Activated CD8-positive, alpha-beta memory T cell treated with anti-CD3 and anti-CD28 coated beads, Interleukin-2, amount 10 ng/mL, durations not matched to agents 7 days and 5 days (primary cell): ENCODE measurements at regions not wholly inside any gene's neighbourhood (a gene's known extent, or its start where the extent isn't known, plus 50 kb on each side); places are given as distances from the start of the nearest gene placed in this dataset.

ENCODE experiments used
- ATAC-seq: fragments of 150-1000 bp; cut with Tn5 transposase; one replicate; pipeline ENCODE4 v1.10.0; 2021; ENCODE audit warnings: moderate library complexity
- CTCF ChIA-PET: fragments of 350-600 bp; sonication (Branson Sonifier 250); formaldehyde crosslinking; loops from one replicate; lab custom pipeline; 2021; ENCODE audit warnings: antibody characterized with exemption; lab: Charles Lee
- DNase-seq: peaks from one replicate; pipeline ENCODE4 v3.0.0-alpha.2; 2020
- H3K27ac Mint-ChIP-seq: one replicate; pipeline ENCODE4 v1.8.0; 2021; ENCODE audit warnings: mild to moderate bottlenecking, mixed read lengths
- H3K27me3 Mint-ChIP-seq: one replicate; pipeline ENCODE4 v1.8.0; 2021; ENCODE audit warnings: mixed read lengths
- H3K36me3 Mint-ChIP-seq: one replicate; pipeline ENCODE4 v1.8.0; 2021; ENCODE audit warnings: mild to moderate bottlenecking, mixed read lengths
- H3K4me1 Mint-ChIP-seq: one replicate; pipeline ENCODE4 v1.8.0; 2021; ENCODE audit warnings: mixed read lengths
- H3K4me3 Mint-ChIP-seq: one replicate; pipeline ENCODE4 v1.8.0; 2021; ENCODE audit warnings: mild to moderate bottlenecking, moderate library complexity, mixed read lengths
- H3K9me3 Mint-ChIP-seq: one replicate; pipeline ENCODE4 v1.8.0; 2022; ENCODE audit warnings: low read depth, mixed read lengths

DNA sequence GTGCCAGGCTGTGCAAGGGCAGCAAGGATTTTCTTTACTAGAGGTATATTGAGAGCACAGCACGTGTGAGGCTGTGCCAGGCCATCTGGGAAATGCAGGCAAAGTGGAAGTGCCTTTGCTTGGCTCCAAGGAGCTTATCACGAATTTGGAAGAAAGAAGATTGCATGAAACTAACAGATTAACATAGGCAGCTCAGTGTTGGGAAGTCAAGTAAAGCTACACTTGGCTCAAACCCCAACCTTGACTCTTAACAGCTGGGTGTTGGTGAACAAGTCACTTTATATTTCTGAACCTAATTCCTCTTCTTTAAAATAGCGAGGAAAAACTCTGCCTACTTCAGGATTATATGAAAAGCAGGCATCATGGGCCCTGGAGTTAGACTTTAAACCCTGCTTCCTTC lies 105.2 kb downstream of the PLCE1 start:
- CTCF ChIA-PET, result no interaction called here
- Mint-ChIP-seq H3K4me1 (peaks cover 4% of the 10 kb centered on the region), H3K4me3 (no peak overlapping the region), H3K36me3 (no peaks in the 10 kb centered on the region), H3K27me3 (peaks cover 24% of the 10 kb centered on the region), H3K9me3 (no peaks in the 10 kb centered on the region), H3K27ac (no peak overlapping the region)
- DNase-seq, result no peak
- no peak for ATAC-seq

DNA sequence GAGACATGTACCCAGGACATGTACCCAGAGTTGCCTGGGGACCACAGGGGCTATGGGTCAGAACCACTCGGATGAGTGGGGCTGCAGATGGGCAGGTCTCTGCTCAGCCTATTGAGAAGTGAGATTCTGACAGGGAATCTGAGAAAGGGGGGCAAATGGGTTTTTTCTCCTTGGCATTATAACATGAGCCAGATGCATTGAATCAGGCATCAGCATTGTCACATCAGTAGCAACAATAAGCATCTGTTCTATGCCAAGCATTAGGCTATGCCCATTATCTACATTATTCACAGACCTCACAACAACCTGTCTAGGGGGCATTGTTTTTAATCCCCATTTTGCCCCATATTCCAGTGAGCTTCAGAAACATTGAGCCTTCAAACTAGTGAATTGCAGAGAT lies 108.2 kb downstream of the PLCE1 start:
- Mint-ChIP-seq H3K9me3 (no peaks in the 10 kb centered on the region), H3K27ac (no peak overlapping the region), H3K4me1 (peaks cover 4% of the 10 kb centered on the region), H3K4me3 (no peak overlapping the region), H3K27me3 (peaks cover 21% of the 10 kb centered on the region), H3K36me3 (no peaks in the 10 kb centered on the region)
- CTCF ChIA-PET, result no interaction called here
- no peak for ATAC-seq
- DNase-seq, result no peak

DNA sequence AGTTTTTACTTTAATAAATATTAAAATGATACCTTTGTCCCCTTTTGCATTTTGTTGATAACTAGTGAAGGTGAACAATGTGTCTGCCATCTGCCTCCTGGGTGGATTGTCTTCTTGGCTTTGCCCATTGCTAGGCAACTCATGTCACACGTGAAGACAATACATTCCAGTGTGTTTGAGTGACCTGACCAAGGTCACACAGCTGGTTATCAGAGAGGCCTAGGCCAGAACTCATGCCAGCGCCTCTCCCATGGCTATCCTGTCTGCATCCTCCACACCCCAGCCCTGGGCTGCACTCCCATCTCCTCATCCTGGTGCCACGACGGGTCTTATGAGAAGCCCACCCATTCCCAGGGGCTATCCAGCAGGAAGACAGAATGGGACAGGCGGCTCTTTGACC lies 108.7 kb downstream of the PLCE1 start:
- Mint-ChIP-seq H3K9me3 (no peaks in the 10 kb centered on the region), H3K4me3 (no peak overlapping the region), H3K36me3 (no peaks in the 10 kb centered on the region), H3K4me1 (peaks cover 4% of the 10 kb centered on the region), H3K27me3 (peaks cover 21% of the 10 kb centered on the region), H3K27ac (no peak overlapping the region)
- ATAC-seq (no peak), DNase-seq (no peak)
- CTCF ChIA-PET, result no interaction called here

DNA sequence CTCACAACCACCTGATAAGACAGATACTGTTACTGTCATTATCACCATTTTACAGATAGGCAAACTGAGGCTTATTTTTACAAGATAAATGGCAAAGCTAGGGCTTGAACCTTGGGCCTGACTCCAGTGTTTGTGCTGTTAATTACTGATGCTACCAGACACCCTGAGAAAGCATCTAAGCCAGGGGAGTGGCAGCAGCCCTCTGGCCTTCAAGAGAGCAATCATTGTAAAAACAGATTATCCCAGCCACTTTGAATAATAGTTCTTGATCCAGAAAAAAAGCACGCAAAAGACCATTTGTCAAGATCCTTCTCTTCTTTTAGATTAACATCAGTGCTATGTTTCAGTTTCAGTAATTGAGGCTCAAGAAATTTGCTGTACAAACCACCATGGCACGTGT lies 109.5 kb downstream of the PLCE1 start:
- Mint-ChIP-seq H3K4me1 (peaks cover 4% of the 10 kb centered on the region), H3K9me3 (no peaks in the 10 kb centered on the region), H3K36me3 (no peaks in the 10 kb centered on the region), H3K27ac (no peak overlapping the region), H3K4me3 (no peak overlapping the region), H3K27me3 (peaks cover 21% of the 10 kb centered on the region)
- DNase-seq, result no peak
- no peak for ATAC-seq
- CTCF ChIA-PET, result no interaction called here

DNA sequence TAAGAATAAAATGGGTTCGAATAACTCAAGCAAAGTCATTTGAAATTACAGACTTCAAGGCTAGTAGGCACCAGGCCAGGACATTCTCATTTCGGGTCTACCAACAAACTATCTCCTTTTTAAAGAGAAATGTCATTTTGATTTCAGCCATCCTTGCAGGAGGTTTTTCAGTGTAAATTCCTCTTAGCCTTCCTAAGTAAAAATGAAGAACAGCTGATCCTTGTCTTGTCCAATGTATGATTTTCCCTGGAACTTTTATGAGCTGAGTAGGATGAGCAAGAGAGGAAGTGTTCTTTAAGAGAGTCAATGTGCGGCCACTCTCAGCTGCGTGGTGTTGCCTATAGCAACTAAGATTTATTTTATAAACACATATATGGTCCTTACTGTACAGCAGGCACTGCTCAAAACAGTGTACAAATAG lies 110.1 kb downstream of the PLCE1 start:
- Mint-ChIP-seq H3K27ac (no peak overlapping the region), H3K4me3 (no peak overlapping the region), H3K9me3 (no peaks in the 10 kb centered on the region), H3K27me3 (peaks cover 18% of the 10 kb centered on the region), H3K36me3 (no peaks in the 10 kb centered on the region), H3K4me1 (peaks cover 4% of the 10 kb centered on the region)
- DNase-seq (no peak), ATAC-seq (no peak)
- CTCF ChIA-PET, result no interaction called here

DNA sequence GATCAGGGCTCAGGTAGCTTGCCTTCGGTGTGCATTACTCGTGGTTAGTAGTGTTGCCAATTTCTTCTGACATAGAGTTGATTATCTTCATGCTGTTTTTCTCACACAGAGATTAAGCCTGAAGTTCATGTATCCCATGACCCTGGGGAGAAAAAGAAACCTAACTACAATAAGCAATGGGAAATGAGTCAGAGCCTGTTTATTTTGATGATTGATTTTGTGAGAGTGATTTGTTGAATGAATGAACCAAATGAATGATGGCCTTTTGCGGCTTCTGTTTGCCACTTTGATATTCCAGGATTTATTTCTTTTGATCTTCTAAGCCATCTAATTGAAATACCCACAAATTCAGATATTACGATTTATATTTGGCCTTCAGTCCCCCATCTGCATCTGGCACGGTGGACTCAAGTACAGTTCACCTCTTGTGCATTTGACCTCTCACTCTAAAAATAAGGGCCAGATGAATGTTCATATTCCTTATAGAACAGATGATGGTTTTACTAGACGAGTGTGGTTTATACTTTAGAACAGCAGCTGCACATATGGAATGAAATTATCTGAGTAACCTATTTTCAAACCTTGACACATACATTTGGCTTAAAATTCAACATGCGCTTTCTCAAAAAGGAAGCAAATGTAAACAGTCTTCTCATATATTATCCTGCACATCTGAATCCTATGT lies 110.7 kb downstream of the PLCE1 start:
- no peak overlapping the region for H3K4me3 Mint-ChIP-seq
- DNase-seq (no peak), ATAC-seq (no peak)
- no peaks in the 10 kb centered on the region for H3K36me3 Mint-ChIP-seq
- no peaks in the 10 kb centered on the region for H3K9me3 Mint-ChIP-seq
- H3K27me3 Mint-ChIP-seq, result peaks cover 17% of the 10 kb centered on the region
- CTCF ChIA-PET, result no interaction called here
- peaks cover 4% of the 10 kb centered on the region for H3K4me1 Mint-ChIP-seq
- H3K27ac Mint-ChIP-seq, result no peak overlapping the region

DNA sequence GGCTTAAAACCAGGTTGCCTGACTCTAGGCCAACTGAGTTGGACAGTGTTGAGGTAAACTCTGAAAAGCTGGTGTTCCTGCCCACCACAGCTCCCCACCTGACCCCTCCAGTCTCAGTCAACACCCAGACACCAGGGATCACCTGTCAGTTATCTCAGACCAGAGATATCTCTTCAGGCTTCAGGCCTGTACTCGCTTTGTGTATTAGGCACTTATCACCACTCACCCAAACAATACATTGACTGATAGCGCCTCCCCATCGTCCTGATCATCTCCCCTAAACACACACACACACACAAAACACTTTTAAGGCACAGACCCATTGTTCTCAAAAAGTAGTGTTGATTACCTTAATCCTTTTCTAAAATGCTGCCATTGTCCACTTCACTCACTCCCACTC lies 111.5 kb downstream of the PLCE1 start:
- Mint-ChIP-seq H3K27me3 (peaks cover 17% of the 10 kb centered on the region), H3K36me3 (no peaks in the 10 kb centered on the region), H3K9me3 (no peaks in the 10 kb centered on the region), H3K4me1 (peaks cover 4% of the 10 kb centered on the region), H3K4me3 (no peak overlapping the region), H3K27ac (no peak overlapping the region)
- CTCF ChIA-PET, result no interaction called here
- no peak for DNase-seq
- ATAC-seq, result no peak

DNA sequence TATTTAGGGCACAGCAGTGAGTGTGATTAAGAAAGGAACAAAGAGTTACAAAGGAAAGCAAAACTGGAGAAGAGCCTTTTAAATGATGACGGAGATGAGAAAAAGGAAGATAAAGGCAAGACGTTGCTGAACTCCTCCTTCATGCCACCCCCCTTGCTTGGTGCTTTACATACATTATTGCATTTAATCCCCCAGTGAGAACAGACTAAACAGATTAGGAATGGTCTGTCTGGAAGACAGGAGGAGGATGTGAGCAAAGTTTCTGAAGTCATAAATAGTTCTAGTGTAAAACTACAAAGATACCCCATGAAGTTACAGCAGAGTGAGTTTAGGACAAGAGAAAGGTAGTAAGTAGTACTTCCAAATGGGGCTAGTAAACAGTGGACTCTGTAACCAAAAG lies 113.5 kb downstream of the PLCE1 start:
- CTCF ChIA-PET, result no interaction called here
- ATAC-seq (no peak), DNase-seq (no peak)
- no peaks in the 10 kb centered on the region for H3K9me3 Mint-ChIP-seq
- no peaks in the 10 kb centered on the region for H3K36me3 Mint-ChIP-seq
- H3K4me3 Mint-ChIP-seq, result no peak overlapping the region
- H3K27me3 Mint-ChIP-seq, result peaks cover 5% of the 10 kb centered on the region
- peaks cover 4% of the 10 kb centered on the region for H3K4me1 Mint-ChIP-seq
- no peak overlapping the region for H3K27ac Mint-ChIP-seq

DNA sequence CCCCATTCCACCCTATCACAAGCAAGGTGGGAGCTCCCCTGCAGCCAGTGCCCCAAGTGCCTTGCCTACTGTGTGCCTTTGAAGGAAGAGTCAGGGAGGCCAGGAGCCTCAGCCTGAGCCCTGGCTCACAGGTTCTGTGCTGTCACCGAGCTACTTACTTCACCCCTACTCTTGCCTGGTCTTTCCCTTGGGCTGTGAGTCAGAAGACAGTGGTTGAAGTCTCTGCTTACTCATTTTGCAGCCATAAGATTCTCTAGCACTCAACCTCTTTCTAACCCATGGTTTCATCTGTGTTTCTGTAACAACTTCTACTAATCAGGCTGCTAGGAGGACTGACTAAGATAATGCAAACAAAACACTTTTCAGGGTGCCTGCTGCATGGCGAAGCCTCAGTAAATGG lies 114.5 kb downstream of the PLCE1 start:
- H3K9me3 Mint-ChIP-seq, result no peaks in the 10 kb centered on the region
- no peaks in the 10 kb centered on the region for H3K36me3 Mint-ChIP-seq
- CTCF ChIA-PET, result no interaction called here
- H3K4me1 Mint-ChIP-seq, result peaks cover 2% of the 10 kb centered on the region
- ATAC-seq (peak; percentile 36), DNase-seq (no peak)
- H3K27me3 Mint-ChIP-seq, result peaks cover 5% of the 10 kb centered on the region
- H3K27ac Mint-ChIP-seq, result no peak overlapping the region
- no peak overlapping the region for H3K4me3 Mint-ChIP-seq

DNA sequence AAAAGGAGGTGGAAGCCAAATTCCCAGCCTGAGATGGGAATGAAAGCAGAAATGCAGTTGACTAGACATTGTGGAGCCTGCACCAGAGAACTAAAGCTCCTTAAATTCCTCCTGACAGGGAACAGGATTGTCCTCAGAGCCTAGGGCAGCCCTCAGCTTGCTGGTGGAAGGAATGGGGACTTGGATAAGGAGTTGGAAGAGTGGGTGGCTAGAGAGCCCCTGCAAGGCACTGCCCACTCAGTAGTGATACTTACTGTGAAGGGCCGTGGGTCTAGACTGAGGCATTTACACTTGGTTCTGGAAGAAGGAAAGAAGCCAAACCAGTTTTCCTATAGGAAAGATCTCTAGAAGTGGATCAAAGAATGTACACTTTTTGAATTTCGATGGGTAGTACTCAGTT lies 117.6 kb downstream of the PLCE1 start:
- no peak overlapping the region for H3K27ac Mint-ChIP-seq
- no peak for ATAC-seq
- DNase-seq, result no peak
- no peaks in the 10 kb centered on the region for H3K36me3 Mint-ChIP-seq
- H3K4me1 Mint-ChIP-seq, result no peaks in the 10 kb centered on the region
- H3K9me3 Mint-ChIP-seq, result no peaks in the 10 kb centered on the region
- no peak overlapping the region for H3K4me3 Mint-ChIP-seq
- CTCF ChIA-PET, result no interaction called here
- no peaks in the 10 kb centered on the region for H3K27me3 Mint-ChIP-seq

DNA sequence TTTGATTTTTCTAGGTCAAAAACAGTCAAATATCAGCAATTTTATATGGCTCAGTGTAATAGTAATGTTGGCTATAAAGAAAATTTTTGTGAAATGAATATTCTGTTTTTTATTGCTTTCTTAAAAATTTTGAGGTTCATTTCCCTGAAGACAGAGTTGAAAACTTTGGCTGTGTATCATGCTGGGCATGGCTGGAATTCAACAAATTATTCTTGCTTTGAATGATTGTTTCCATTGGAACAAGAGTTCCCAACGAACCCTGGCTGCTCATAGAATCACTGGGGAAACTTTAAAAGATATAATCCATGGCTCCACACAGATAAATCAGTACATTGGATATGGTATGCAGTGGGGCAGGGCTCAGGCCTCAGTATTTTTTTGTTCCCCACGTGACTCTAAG lies 118.6 kb downstream of the PLCE1 start:
- no peak overlapping the region for H3K4me3 Mint-ChIP-seq
- no peaks in the 10 kb centered on the region for H3K9me3 Mint-ChIP-seq
- ATAC-seq (no peak), DNase-seq (no peak)
- CTCF ChIA-PET, result no interaction called here
- H3K36me3 Mint-ChIP-seq, result no peaks in the 10 kb centered on the region
- no peaks in the 10 kb centered on the region for H3K27me3 Mint-ChIP-seq
- no peaks in the 10 kb centered on the region for H3K4me1 Mint-ChIP-seq
- H3K27ac Mint-ChIP-seq, result no peak overlapping the region

DNA sequence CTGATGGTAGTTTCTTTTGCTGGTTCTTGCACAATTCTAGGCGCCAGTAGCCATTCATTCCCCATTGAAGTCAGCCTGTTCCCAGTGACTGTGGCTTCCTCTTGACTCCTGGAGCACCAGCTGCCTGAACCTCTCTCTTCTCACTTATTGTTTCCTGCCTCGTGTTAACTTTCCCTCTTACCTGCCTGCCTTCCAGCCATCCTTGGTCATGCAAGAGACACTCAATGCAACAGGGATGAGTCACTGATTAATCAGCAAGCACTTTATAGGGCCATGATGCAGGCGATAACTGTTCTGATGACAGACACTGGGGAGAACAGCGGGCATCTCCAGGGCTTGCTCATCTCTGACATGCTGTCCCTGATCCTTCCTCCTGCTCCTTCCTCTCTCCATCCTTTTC lies 122.0 kb downstream of the PLCE1 start:
- DNase-seq (no peak), ATAC-seq (no peak)
- Mint-ChIP-seq H3K27ac (no peak overlapping the region), H3K36me3 (no peaks in the 10 kb centered on the region), H3K9me3 (peaks cover 3% of the 10 kb centered on the region), H3K27me3 (no peaks in the 10 kb centered on the region), H3K4me1 (no peaks in the 10 kb centered on the region), H3K4me3 (no peak overlapping the region)
- CTCF ChIA-PET, result no interaction called here

DNA sequence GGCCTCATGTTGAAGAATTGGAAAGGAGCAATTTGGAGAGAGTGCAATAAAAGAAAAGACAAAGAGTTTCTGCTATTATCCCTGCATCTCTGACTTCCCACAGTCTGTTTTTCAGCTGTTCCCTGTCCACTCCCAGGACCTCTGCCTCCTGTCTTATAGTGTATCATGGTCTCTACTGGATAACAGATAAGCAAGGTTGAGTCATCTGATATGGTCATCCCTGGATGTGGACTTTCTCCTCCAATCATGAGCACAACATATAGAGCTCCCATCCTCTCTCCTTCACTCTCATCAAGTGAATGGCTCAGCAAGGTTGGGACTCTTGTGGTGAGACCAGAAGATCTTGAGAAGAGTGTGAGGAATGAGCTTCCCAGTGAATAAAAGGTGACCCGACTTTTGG lies 123.1 kb downstream of the PLCE1 start:
- H3K4me3 Mint-ChIP-seq, result no peak overlapping the region
- DNase-seq (no peak), ATAC-seq (no peak)
- CTCF ChIA-PET, result no interaction called here
- no peaks in the 10 kb centered on the region for H3K4me1 Mint-ChIP-seq
- no peak overlapping the region for H3K27ac Mint-ChIP-seq
- peaks cover 3% of the 10 kb centered on the region for H3K9me3 Mint-ChIP-seq
- H3K36me3 Mint-ChIP-seq, result no peaks in the 10 kb centered on the region
- H3K27me3 Mint-ChIP-seq, result no peaks in the 10 kb centered on the region

DNA sequence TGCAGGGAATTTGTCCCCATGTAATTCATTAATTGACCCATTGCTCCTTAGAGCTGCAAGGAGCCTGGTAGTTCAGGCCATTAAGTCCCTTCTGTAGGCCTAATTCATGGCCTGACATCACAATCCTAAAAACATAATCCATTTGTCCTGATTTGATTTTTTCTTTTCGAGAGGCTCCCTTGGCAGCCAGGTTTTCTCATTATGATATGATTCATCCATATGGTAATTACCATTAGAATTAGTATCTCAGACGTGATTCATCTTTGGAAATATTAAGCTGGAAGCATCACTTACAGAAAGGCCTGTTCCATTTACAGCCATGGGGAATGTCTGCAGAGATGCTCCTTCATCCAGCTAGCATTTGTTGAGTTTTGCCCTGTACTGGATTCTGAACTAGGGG lies 128.5 kb downstream of the PLCE1 start:
- Mint-ChIP-seq H3K4me1 (no peaks in the 10 kb centered on the region), H3K9me3 (peaks cover 3% of the 10 kb centered on the region), H3K27me3 (no peaks in the 10 kb centered on the region), H3K27ac (no peak overlapping the region), H3K4me3 (no peak overlapping the region), H3K36me3 (no peaks in the 10 kb centered on the region)
- no peak for DNase-seq
- no peak for ATAC-seq
- CTCF ChIA-PET, result no interaction called here
